Body of pancreas (tissue), 4 donors: ENCODE measurements at regions not wholly inside any gene's neighbourhood (a gene's known extent, or its start where the extent isn't known, plus 50 kb on each side); places are given as distances from the start of the nearest gene placed in this dataset.

Experiments used
- ATAC-seq: fragments of 150-250 bp; one replicate; pipeline ENCODE4 v1.9.1; 2016
- DNase-seq, 4 donors: peaks; one replicate each; pipeline ENCODE4 v3.0.0-alpha.2; 2019
- H3K27ac ChIP-seq, 4 donors: fragments of 200-600 bp; sonication (generic); 1 replicate in 3 of 4; 2 replicates in 1 of 4; pipeline versions ENCODE4 v1.5.1 to v1.6.1; 2016 to 2019; ENCODE audit warnings: mild to moderate bottlenecking in 1 of 4, mixed read lengths in 1 of 4, moderate library complexity in 1 of 4
- H3K27me3 ChIP-seq, 2 donors: fragments of 200-600 bp; sonication (generic); one replicate each; pipeline ENCODE4 v1.6.0; 2016; ENCODE audit warnings: mild to moderate bottlenecking in 1 of 2
- H3K36me3 ChIP-seq, 2 donors: fragments of 200-600 bp; sonication (generic); replicated peaks in 1 of 2; 2 replicates each; pipeline ENCODE4 v1.5.1; 2016; ENCODE audit warnings: low read depth in 2 of 2; ENCODE audit not compliant: insufficient read depth in 1 of 2
- H3K4me1 ChIP-seq: fragments of 200-600 bp; sonication (generic); one replicate; pipeline ENCODE4 v1.6.0; 2016
- H3K4me3 ChIP-seq, 2 donors: fragments of 200-600 bp; sonication (generic); 1 replicate in 1 of 2; 2 replicates in 1 of 2; pipeline ENCODE4 v1.5.1; 2016 to 2019
- H3K9me3 ChIP-seq, 3 donors: fragments of 200-600 bp; sonication (generic); 1 replicate in 2 of 3; 2 replicates in 1 of 3; pipeline ENCODE4 v1.5.1; 2016
- POLR2A ChIP-seq, 3 donors: fragments of 450-650 bp; IDR thresholded peaks; one replicate each; pipeline ENCODE4 v1.6.1; 2016; ENCODE audit warnings: antibody characterized with exemption in 3 of 3, mild to moderate bottlenecking in 2 of 3
- WGBS, 2 donors: methylation state at CpG; one replicate each; pipeline ENCODE4 v1.1.5; 2017; 5-methylcytosine and 5-hydroxymethylcytosine counted together
- intact Hi-C: fragments of 100-400 bp; cut with DNase I; formaldehyde crosslinking; loops from one replicate; pipeline ENCODE4 v1.15.1; 2023
- TF ChIP-seq, protein P1 (sequence below), 7 experiments: fragments of 450-650 bp in 4 of 7; fragments of 200-600 bp in 3 of 7; sonication (generic) in 3 of 7; IDR thresholded peaks; one replicate each; pipeline ENCODE4 v1.5.1; 2016 to 2019; ENCODE audit warnings: antibody characterized with exemption in 7 of 7

- Histone ChIP-seq H3K27ac (no peak overlapping the region), H3K27me3 (no peaks in the 10 kb centered on the region), H3K4me3 (no peak overlapping the region), H3K36me3 (no peaks in the 10 kb centered on the region), H3K4me1 (no peaks in the 10 kb centered on the region), H3K9me3 (no peaks in the 10 kb centered on the region)
- intact Hi-C loops: no loop called here
- WGBS, 2 donors: 58 to 62% methylated on average over 2 of the region's 2 CpGs
- no peak for TF ChIP-seq POLR2A (IDR thresholded peaks at IDR 0.05)
- TF ChIP-seq, protein P1, sequence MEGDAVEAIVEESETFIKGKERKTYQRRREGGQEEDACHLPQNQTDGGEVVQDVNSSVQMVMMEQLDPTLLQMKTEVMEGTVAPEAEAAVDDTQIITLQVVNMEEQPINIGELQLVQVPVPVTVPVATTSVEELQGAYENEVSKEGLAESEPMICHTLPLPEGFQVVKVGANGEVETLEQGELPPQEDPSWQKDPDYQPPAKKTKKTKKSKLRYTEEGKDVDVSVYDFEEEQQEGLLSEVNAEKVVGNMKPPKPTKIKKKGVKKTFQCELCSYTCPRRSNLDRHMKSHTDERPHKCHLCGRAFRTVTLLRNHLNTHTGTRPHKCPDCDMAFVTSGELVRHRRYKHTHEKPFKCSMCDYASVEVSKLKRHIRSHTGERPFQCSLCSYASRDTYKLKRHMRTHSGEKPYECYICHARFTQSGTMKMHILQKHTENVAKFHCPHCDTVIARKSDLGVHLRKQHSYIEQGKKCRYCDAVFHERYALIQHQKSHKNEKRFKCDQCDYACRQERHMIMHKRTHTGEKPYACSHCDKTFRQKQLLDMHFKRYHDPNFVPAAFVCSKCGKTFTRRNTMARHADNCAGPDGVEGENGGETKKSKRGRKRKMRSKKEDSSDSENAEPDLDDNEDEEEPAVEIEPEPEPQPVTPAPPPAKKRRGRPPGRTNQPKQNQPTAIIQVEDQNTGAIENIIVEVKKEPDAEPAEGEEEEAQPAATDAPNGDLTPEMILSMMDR (IDR thresholded peaks at IDR 0.05): no peak
- no peak for DNase-seq
- no peak for ATAC-seq
Measured at GRCh38 chrY:14139521-14139920, 83.5 kb downstream of the VCY1B start.

- H3K4me3 ChIP-seq: no peak overlapping the region
- no peaks in the 10 kb centered on the region for H3K4me1 ChIP-seq
- no peaks in the 10 kb centered on the region for H3K9me3 ChIP-seq
- H3K27me3 ChIP-seq: no peaks in the 10 kb centered on the region
- no peaks in the 10 kb centered on the region for H3K36me3 ChIP-seq
- H3K27ac ChIP-seq: no peak overlapping the region
- intact Hi-C loops: no loop called here
- ATAC-seq (no peak), DNase-seq (no peak)
- TF ChIP-seq POLR2A (IDR thresholded peaks at IDR 0.05): no peak
- TF ChIP-seq, protein P1 (IDR thresholded peaks at IDR 0.05): no peak
Measured at GRCh38 chrY:14145614-14146013, 89.6 kb downstream of the VCY1B start.

- H3K27ac ChIP-seq: no peak overlapping the region
- no peaks in the 10 kb centered on the region for H3K36me3 ChIP-seq
- intact Hi-C loops: no loop called here
- H3K27me3 ChIP-seq: no peaks in the 10 kb centered on the region
- ATAC-seq (no peak), DNase-seq (no peak)
- 60 to 86% methylated on average over 3 of the region's 3 CpGs for WGBS, 2 donors
- TF ChIP-seq POLR2A (IDR thresholded peaks at IDR 0.05): no peak
- TF ChIP-seq, protein P1 (IDR thresholded peaks at IDR 0.05): no peak
- H3K4me3 ChIP-seq: no peak overlapping the region
- H3K9me3 ChIP-seq: no peaks in the 10 kb centered on the region
- H3K4me1 ChIP-seq: no peaks in the 10 kb centered on the region
Measured at GRCh38 chrY:14182776-14183175, 126.7 kb downstream of the VCY1B start.

DNA sequence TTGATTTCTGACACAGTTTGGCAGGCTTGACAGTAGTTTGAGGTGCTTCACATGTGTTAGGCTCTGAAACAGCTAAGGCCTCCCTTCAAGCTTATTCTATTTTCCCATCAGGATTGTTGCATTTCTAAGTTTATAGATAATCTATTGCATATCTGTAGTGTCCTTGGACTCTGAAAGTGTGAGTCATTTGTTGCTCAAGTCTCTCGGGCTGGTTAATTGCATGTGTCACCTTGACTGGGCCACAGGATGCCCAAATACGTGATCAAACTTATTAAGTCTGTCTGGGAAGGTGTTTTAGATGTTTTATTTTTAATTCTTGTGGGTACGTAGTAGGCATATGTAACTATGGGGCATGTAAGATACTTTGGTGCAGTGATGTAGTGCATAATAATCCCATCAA, 166.0 kb downstream of the VCY1B start:
- no peaks in the 10 kb centered on the region for H3K9me3 ChIP-seq
- no peak overlapping the region for H3K27ac ChIP-seq
- no peak for TF ChIP-seq POLR2A (IDR thresholded peaks at IDR 0.05)
- TF ChIP-seq, protein P1 (IDR thresholded peaks at IDR 0.05): no peak
- H3K4me3 ChIP-seq: no peak overlapping the region
- ATAC-seq (no peak), DNase-seq (no peak)
- no peaks in the 10 kb centered on the region for H3K4me1 ChIP-seq
- H3K27me3 ChIP-seq: no peaks in the 10 kb centered on the region
- WGBS, 2 donors: 13 to 41% methylated on average over 3 of the region's 3 CpGs
- intact Hi-C loops: no loop called here
- H3K36me3 ChIP-seq: no peaks in the 10 kb centered on the region

DNA sequence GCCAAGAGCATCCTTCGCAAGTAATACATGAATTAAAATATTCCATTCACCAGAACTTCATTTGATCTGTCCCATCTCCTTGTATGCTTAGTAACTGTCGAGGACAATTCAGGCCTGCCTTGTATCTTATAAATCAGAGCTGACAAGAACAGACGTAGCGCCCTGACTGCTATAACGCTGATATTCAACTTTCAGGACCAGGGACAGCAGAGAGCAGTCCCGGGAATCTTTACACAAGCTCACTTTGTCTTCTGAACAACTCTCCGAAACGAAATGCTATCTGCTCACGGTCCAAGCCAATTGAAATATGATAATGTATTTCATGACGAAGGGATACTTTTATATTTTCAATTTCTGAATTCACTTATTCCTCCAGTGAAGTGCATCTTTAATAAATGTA, 175.7 kb downstream of the VCY1B start:
- H3K4me3 ChIP-seq: no peak overlapping the region
- no peak for ATAC-seq
- 2 to 5% methylated on average over 9 to 10 of the region's 10 CpGs for WGBS, 2 donors

More for the DNA sequence above, 175.7 kb downstream of the VCY1B start:
- H3K27ac ChIP-seq: no peak overlapping the region
- no peaks in the 10 kb centered on the region for H3K9me3 ChIP-seq
- intact Hi-C loops: no loop called here
- no peaks in the 10 kb centered on the region for H3K36me3 ChIP-seq
- H3K27me3 ChIP-seq: no peaks in the 10 kb centered on the region
- no peak for DNase-seq
- TF ChIP-seq POLR2A (IDR thresholded peaks at IDR 0.05): no peak
- TF ChIP-seq, protein P1 (IDR thresholded peaks at IDR 0.05): no peak
- H3K4me1 ChIP-seq: no peaks in the 10 kb centered on the region
